PFSK-1 (cell line): ENCODE measurements at regions not wholly inside any gene's neighbourhood (a gene's known extent, or its start where the extent isn't known, plus 50 kb on each side); places are given as distances from the start of the nearest gene placed in this dataset.

Experiments
- FOXP2 ChIP-seq: optimal IDR thresholded peaks from 2 replicates; pipeline ENCODE3; 2011; ENCODE audit warnings: borderline replicate concordance, control low read depth, inconsistent platforms; ENCODE audit not compliant: insufficient read depth; ENCODE audit errors: extremely low read length, extremely low read depth
- POLR2AphosphoS5 ChIP-seq: IDR thresholded peaks from 2 replicates; pipeline ENCODE4 v1.6.1; 2012; ENCODE audit warnings: low read depth, mild to moderate bottlenecking, control low read depth, low read length, moderate library complexity
- REST ChIP-seq, 2 experiments: IDR thresholded peaks; 2 replicates each; pipeline versions ENCODE4 v1.6.1 to v1.8.0; 2011 to 2012; ENCODE audit warnings: low read depth in 2 of 2, low read length in 2 of 2, control low read depth in 1 of 2, inconsistent platforms in 1 of 2, mild to moderate bottlenecking in 1 of 2, moderate library complexity in 1 of 2; ENCODE audit not compliant: insufficient read depth in 1 of 2
- SIN3A ChIP-seq: IDR thresholded peaks from 2 replicates; pipeline ENCODE4 v1.6.1; 2012; ENCODE audit warnings: mild to moderate bottlenecking, low read length, moderate library complexity, borderline replicate concordance; ENCODE audit not compliant: insufficient read depth
- TAF1 ChIP-seq: IDR thresholded peaks from 2 replicates; pipeline ENCODE4 v1.6.1; 2012; ENCODE audit warnings: low read length, control low read depth, borderline replicate concordance; ENCODE audit not compliant: insufficient read depth

GRCh38 chr4:52358883-52359321 lies 300.2 kb downstream of the USP46 start:
- TF ChIP-seq TAF1 (no peak), REST (IDR thresholded peaks at IDR 0.05; ENCODE audit: insufficient read depth in 1 of 2, low read depth in 2 of 2, low read length in 2 of 2) (no peak), FOXP2 (no peak), POLR2AphosphoS5 (no peak), SIN3A (no peak)

GRCh38 chr4:52366191-52366590 lies 292.9 kb downstream of the USP46 start:
- TF ChIP-seq TAF1 (no peak), SIN3A (no peak), POLR2AphosphoS5 (no peak), FOXP2 (no peak), REST (IDR thresholded peaks at IDR 0.05; ENCODE audit: insufficient read depth in 1 of 2, low read depth in 2 of 2, low read length in 2 of 2) (no peak)

GRCh38 chr4:52366621-52367020 lies 292.5 kb downstream of the USP46 start:
- TF ChIP-seq POLR2AphosphoS5 (no peak), TAF1 (no peak), FOXP2 (no peak), SIN3A (no peak), REST (IDR thresholded peaks at IDR 0.05; ENCODE audit: insufficient read depth in 1 of 2, low read depth in 2 of 2, low read length in 2 of 2) (no peak)

GRCh38 chr4:52367282-52367830 lies 291.7 kb downstream of the USP46 start:
- TF ChIP-seq TAF1: no peak

GRCh38 chr4:52368895-52369294 lies 290.2 kb downstream of the USP46 start:
- TF ChIP-seq SIN3A (no peak), TAF1 (no peak), REST (IDR thresholded peaks at IDR 0.05; ENCODE audit: insufficient read depth in 1 of 2, low read depth in 2 of 2, low read length in 2 of 2) (no peak), FOXP2 (no peak), POLR2AphosphoS5 (no peak)
